H1 (cell line): ENCODE measurements at regions not wholly inside any gene's neighbourhood (a gene's known extent, or its start where the extent isn't known, plus 50 kb on each side); places are given as distances from the start of the nearest gene placed in this dataset.

Source experiments
- CTCF ChIA-PET: fragments of 300-600 bp; sonication (Branson Sonifier 250); formaldehyde crosslinking; loops from one replicate; lab custom pipeline; 2021; ENCODE audit not compliant: partially characterized antibody; lab: Charles Lee
- POLR2A ChIA-PET: fragments of 300-600 bp; sonication (Branson Sonifier 250); formaldehyde crosslinking; loops from one replicate; lab custom pipeline; 2021; ENCODE audit warnings: inconsistent platforms; ENCODE audit not compliant: partially characterized antibody; lab: Charles Lee
- DNase-seq, 2 experiments: peaks; one replicate each; pipeline versions ENCODE4 v3.0.0 to v3.0.0-alpha.2; 2010 to 2022; ENCODE audit warnings: low spot score in 2 of 2, low read depth in 1 of 2, mixed read lengths in 1 of 2
- FAIRE-seq: peaks from 2 replicates; lab custom pipeline; 2011; peaks lifted over from hg19 to GRCh38; lab: Jason Lieb, UNC
- H2AFZ ChIP-seq: 2 replicates; pipeline ENCODE4 v1.8.1; 2012; ENCODE audit warnings: low read length, inconsistent platforms
- H2AK5ac ChIP-seq: 2 replicates; pipeline ENCODE4 v1.6.1; 2013; ENCODE audit warnings: low read depth, low read length
- H2BK120ac ChIP-seq: replicated peaks from 2 replicates; pipeline ENCODE3; 2013; ENCODE audit warnings: low read depth, low read length, inconsistent platforms
- H2BK12ac ChIP-seq: 2 replicates; pipeline ENCODE4 v1.6.1; 2013; ENCODE audit warnings: low read depth, low read length
- H2BK15ac ChIP-seq: 2 replicates; pipeline ENCODE4 v1.6.1; 2013; ENCODE audit warnings: low read length
- H2BK20ac ChIP-seq: 2 replicates; pipeline ENCODE4 v1.6.1; 2013; ENCODE audit warnings: low read length
- H2BK5ac ChIP-seq: 2 replicates; pipeline ENCODE4 v1.6.1; 2013; ENCODE audit warnings: low read depth, low read length
- H3K14ac ChIP-seq: 2 replicates; pipeline ENCODE4 v1.6.1; 2013; ENCODE audit warnings: inconsistent platforms; ENCODE audit not compliant: insufficient read length
- H3K18ac ChIP-seq: 2 replicates; pipeline ENCODE4 v1.6.1; 2013; ENCODE audit warnings: low read length; ENCODE audit errors: extremely low read depth
- H3K23ac ChIP-seq: 2 replicates; pipeline ENCODE4 v1.6.1; 2013; ENCODE audit warnings: inconsistent platforms; ENCODE audit not compliant: insufficient read length
- H3K23me2 ChIP-seq: 2 replicates; pipeline ENCODE4 v1.6.1; 2013; ENCODE audit warnings: low read depth, low read length
- H3K27ac ChIP-seq: 2 replicates; pipeline ENCODE4 v1.6.1; 2011; ENCODE audit warnings: low read depth, low read length, inconsistent platforms
- H3K27me3 ChIP-seq, 4 experiments: replicated peaks in 1 of 4; 1 replicate in 1 of 4; 2 replicates in 3 of 4; pipeline versions ENCODE4 v1.6.1 to v1.8.1; 2011 to 2013; ENCODE audit warnings: low read length in 3 of 4, mild to moderate bottlenecking in 3 of 4, inconsistent platforms in 2 of 4, mixed read lengths in 2 of 4, moderate library complexity in 1 of 4; ENCODE audit not compliant: control insufficient read depth in 3 of 4, insufficient read depth in 3 of 4; ENCODE audit errors: extremely low read depth in 1 of 4
- H3K36me3 ChIP-seq, 4 experiments: 2 replicates each; pipeline versions ENCODE4 v1.6.1 to v1.8.1; 2011 to 2013; ENCODE audit warnings: mild to moderate bottlenecking in 4 of 4, low read length in 3 of 4, moderate library complexity in 2 of 4, control low read depth in 1 of 4, inconsistent platforms in 1 of 4; ENCODE audit not compliant: insufficient read depth in 4 of 4, control insufficient read depth in 2 of 4
- H3K4ac ChIP-seq: replicated peaks from 2 replicates; pipeline ENCODE3; 2013; ENCODE audit warnings: low read length, low read depth, mixed read lengths, inconsistent platforms; ENCODE audit not compliant: insufficient read length
- H3K4me1 ChIP-seq, 4 experiments: replicated peaks in 1 of 4; 1 replicate in 1 of 4; 2 replicates in 3 of 4; pipeline versions ENCODE4 v1.6.1 to v1.8.1; 2011 to 2013; ENCODE audit warnings: low read length in 3 of 4, inconsistent platforms in 2 of 4, mixed read lengths in 1 of 4; ENCODE audit not compliant: insufficient read depth in 4 of 4, control insufficient read depth in 3 of 4
- H3K4me2 ChIP-seq, 2 experiments: 2 replicates each; pipeline versions ENCODE4 v1.6.1 to v1.8.1; 2011 to 2013; ENCODE audit warnings: low read depth in 2 of 2, low read length in 2 of 2, control low read depth in 1 of 2, inconsistent platforms in 1 of 2, mild to moderate bottlenecking in 1 of 2; ENCODE audit not compliant: insufficient read depth in 1 of 2
- H3K4me3 ChIP-seq, 4 experiments: fragments of 200-600, 300-600 bp in 1 of 4; sonication (generic), shearing (Covaris generic), sonication (Bioruptor Twin) in 1 of 4; 2 replicates each; pipeline versions ENCODE4 v1.5.1 to v1.8.1; 2011 to 2016; ENCODE audit warnings: low read length in 4 of 4, low read depth in 3 of 4, control low read depth in 2 of 4, inconsistent platforms in 2 of 4, mild to moderate bottlenecking in 2 of 4, mixed read lengths in 1 of 4, moderate library complexity in 1 of 4; ENCODE audit not compliant: insufficient read depth in 2 of 4; ENCODE audit errors: extremely low read depth in 1 of 4
- H3K56ac ChIP-seq: replicated peaks from 2 replicates; pipeline ENCODE3; 2013; ENCODE audit warnings: low read depth, mild to moderate bottlenecking, mixed read lengths, low read length, inconsistent platforms; ENCODE audit not compliant: insufficient read length
- H3K79me1 ChIP-seq: 2 replicates; pipeline ENCODE4 v1.6.1; 2013; ENCODE audit warnings: low read depth, low read length, control low read depth
- H3K79me2 ChIP-seq, 2 experiments: 2 replicates each; pipeline versions ENCODE4 v1.6.1 to v1.8.1; 2012 to 2013; ENCODE audit warnings: low read length in 2 of 2, mild to moderate bottlenecking in 2 of 2, inconsistent platforms in 1 of 2; ENCODE audit not compliant: insufficient read depth in 2 of 2, control insufficient read depth in 1 of 2
- H3K9ac ChIP-seq, 4 experiments: replicated peaks in 1 of 4; 1 replicate in 1 of 4; 2 replicates in 3 of 4; pipeline versions ENCODE4 v1.6.1 to v1.8.1; 2011 to 2013; ENCODE audit warnings: low read depth in 3 of 4, low read length in 3 of 4, control low read depth in 2 of 4, mild to moderate bottlenecking in 2 of 4, moderate library complexity in 2 of 4, inconsistent platforms in 1 of 4; ENCODE audit errors: extremely low read depth in 1 of 4
- H3K9me3 ChIP-seq, 2 experiments: 2 replicates each; pipeline versions ENCODE4 v1.6.1 to v1.8.1; 2012 to 2013; ENCODE audit warnings: mild to moderate bottlenecking in 2 of 2, moderate library complexity in 2 of 2, control low read depth in 1 of 2, inconsistent platforms in 1 of 2, low read depth in 1 of 2, low read length in 1 of 2, mixed read lengths in 1 of 2; ENCODE audit not compliant: insufficient read depth in 2 of 2
- H4K20me1 ChIP-seq, 2 experiments: replicated peaks in 1 of 2; 2 replicates each; pipeline versions ENCODE3 to v1.8.1; 2011 to 2013; ENCODE audit warnings: inconsistent platforms in 2 of 2, low read length in 2 of 2, mild to moderate bottlenecking in 1 of 2; ENCODE audit not compliant: insufficient read depth in 2 of 2, control insufficient read depth in 1 of 2
- H4K5ac ChIP-seq: 2 replicates; pipeline ENCODE4 v1.6.1; 2013; ENCODE audit warnings: low read length, low read depth, mixed read lengths, inconsistent platforms; ENCODE audit not compliant: insufficient read length
- H4K8ac ChIP-seq: 2 replicates; pipeline ENCODE4 v1.8.0; 2013; ENCODE audit warnings: mild to moderate bottlenecking, moderate library complexity, low read length, inconsistent platforms; ENCODE audit not compliant: insufficient read depth; ENCODE audit errors: extremely low read depth
- H4K91ac ChIP-seq: replicated peaks from 2 replicates; pipeline ENCODE3; 2013; ENCODE audit warnings: low read length, mixed read lengths, inconsistent platforms; ENCODE audit not compliant: insufficient read length
- CBX8 ChIP-seq: fragments of 300-800, 300-1000 bp; sonication (generic); IDR thresholded peaks from 2 replicates; pipeline ENCODE4 v1.7.1; 2016; ENCODE audit warnings: low read depth, low read length, borderline replicate concordance
- CEBPB ChIP-seq: IDR thresholded peaks from 2 replicates; pipeline ENCODE4 v1.6.1; 2012; ENCODE audit warnings: low read depth, low read length
- CHD1 ChIP-seq: IDR thresholded peaks from 2 replicates; pipeline ENCODE4 v1.6.1; 2012; ENCODE audit warnings: low read depth, low read length, improper control_type of control experiment
- CTBP2 ChIP-seq: IDR thresholded peaks from 2 replicates; pipeline ENCODE4 v1.7.0; 2011; ENCODE audit warnings: borderline replicate concordance, mild to moderate bottlenecking, moderate library complexity, mixed read lengths, low read length; ENCODE audit not compliant: insufficient read depth, insufficient read length
- EGR1 ChIP-seq: IDR thresholded peaks from 2 replicates; pipeline ENCODE4 v1.6.1; 2011; ENCODE audit warnings: low read depth, low read length, borderline replicate concordance
- JUND ChIP-seq: IDR thresholded peaks from 2 replicates; pipeline ENCODE4 v1.6.1; 2011; ENCODE audit warnings: mild to moderate bottlenecking, improper control_type of control experiment, low read length
- KDM4A ChIP-seq: IDR thresholded peaks from one replicate; pipeline ENCODE4 v1.7.1; 2012; ENCODE audit warnings: low read depth, mild to moderate bottlenecking, moderate library complexity, low read length, inconsistent platforms; ENCODE audit not compliant: severe bottlenecking
- SP1 ChIP-seq: IDR thresholded peaks from 2 replicates; pipeline ENCODE4 v1.6.1; 2011; ENCODE audit warnings: low read depth, low read length
- SP4 ChIP-seq: IDR thresholded peaks from 2 replicates; pipeline ENCODE4 v1.6.1; 2012; ENCODE audit warnings: low read length, inconsistent platforms
- TAF1 ChIP-seq: IDR thresholded peaks from 2 replicates; pipeline ENCODE4 v1.6.1; 2011; ENCODE audit warnings: mild to moderate bottlenecking, low read depth, low read length
- WGBS, 2 experiments: shearing (Covaris generic) in 1 of 2; methylation state at CpG; one replicate each; pipeline versions ENCODE4 v1.1.6 to v1.1.7; 2013 to 2015; ENCODE audit warnings: low lambda C conversion rate in 2 of 2, mixed read lengths in 2 of 2, inconsistent platforms in 1 of 2, low coverage in 1 of 2, missing lambda C conversion rate in 1 of 2; ENCODE audit not compliant: insufficient replicate concordance in 2 of 2, insufficient coverage in 1 of 2, insufficient read length in 1 of 2; ENCODE audit errors: extremely low coverage in 1 of 2, missing lambda C conversion rate in 1 of 2; 5-methylcytosine and 5-hydroxymethylcytosine counted together

DNA sequence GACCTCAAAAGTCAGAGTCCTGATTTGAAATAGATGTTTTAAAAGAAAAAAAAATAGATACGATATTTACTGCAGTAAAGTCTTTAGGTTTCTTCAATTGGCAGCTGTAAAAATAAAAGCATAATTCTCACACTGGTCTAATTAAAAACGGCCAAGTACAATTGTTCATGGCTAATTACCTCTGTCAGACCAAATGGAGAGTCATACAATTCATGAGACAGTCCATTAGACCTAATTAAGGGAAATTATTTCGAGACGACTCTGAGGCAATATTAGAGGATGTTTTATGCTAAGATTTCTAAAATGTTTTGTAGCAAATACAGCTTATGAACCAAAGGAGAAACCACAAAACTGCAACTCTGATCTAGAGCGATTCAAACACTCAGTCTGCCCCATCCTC, 131.3 kb downstream of the PHLDA1 start:
- no peak overlapping the region for H2BK120ac ChIP-seq
- H4K91ac ChIP-seq: no peak overlapping the region
- no peak overlapping the region for H3K14ac ChIP-seq
- WGBS, 2 experiments: 86% methylated on average over 5 of the region's 5 CpGs; no CpG with 5 or more reads in 1 of the 2 experiments
- H3K27me3 ChIP-seq: no peaks in the 10 kb centered on the region
- TF ChIP-seq SP4 (no peak), EGR1 (no peak), TAF1 (no peak), CHD1 (no peak), SP1 (no peak), CEBPB (no peak), KDM4A (no peak), JUND (no peak), CBX8 (no peak), CTBP2 (no peak)
- no peak overlapping the region for H3K18ac ChIP-seq
- CTCF ChIA-PET: interaction anchor here (0.8 kb wide), 2 partner anchors 47 to 75 kb away, joined by 3 read pairs; no protein-coding TSS in a partner anchor
- POLR2A ChIA-PET: no interaction called here
- no peak for DNase-seq
- no peak overlapping the region for H3K27ac ChIP-seq
- H3K56ac ChIP-seq: no peak overlapping the region
- H3K4me1 ChIP-seq: no peaks in the 10 kb centered on the region
- H4K8ac ChIP-seq: no peak overlapping the region
- H3K79me1 ChIP-seq: no peaks in the 10 kb centered on the region
- H3K36me3 ChIP-seq: no peaks in the 10 kb centered on the region
- H2BK5ac ChIP-seq: no peak overlapping the region
- H4K20me1 ChIP-seq: no peaks in the 10 kb centered on the region
- no peak overlapping the region for H3K23ac ChIP-seq
- no peaks in the 10 kb centered on the region for H3K9me3 ChIP-seq
- H2BK12ac ChIP-seq: no peak overlapping the region
- H2AFZ ChIP-seq: no peak overlapping the region; the same call in 1 of the 2 replicates
- no peak overlapping the region for H3K4me3 ChIP-seq
- no peak overlapping the region for H4K5ac ChIP-seq
- H3K4me2 ChIP-seq: no peak overlapping the region
- H3K4ac ChIP-seq: no peak overlapping the region
- H2AK5ac ChIP-seq: no peak overlapping the region
- no peaks in the 10 kb centered on the region for H3K79me2 ChIP-seq
- no peak overlapping the region for H2BK15ac ChIP-seq
- FAIRE-seq: no peak
- H3K23me2 ChIP-seq: no peaks in the 10 kb centered on the region
- H3K9ac ChIP-seq: no peak overlapping the region
- H2BK20ac ChIP-seq: no peak overlapping the region
